Stimulated activated naive CD8-positive, alpha-beta T cell treated with anti-CD3 and anti-CD28 coated beads, Interleukin-15, Interleukin-2, amounts not matched to agents 100 ng/mL and 50 ng/mL, for 24 hours (primary cell): ENCODE measurements at regions not wholly inside any gene's neighbourhood (a gene's known extent, or its start where the extent isn't known, plus 50 kb on each side); places are given as distances from the start of the nearest gene placed in this dataset.
"Not testable (repeated sequence)": the region's sequence is repeated elsewhere in the genome, so short reads cannot be mapped to it uniquely, and the experiment has no call there.

Source experiments
- H3K27ac Mint-ChIP-seq: one replicate; pipeline ENCODE4 v1.8.0; 2021; ENCODE audit warnings: mild to moderate bottlenecking, mixed read lengths
- H3K27me3 Mint-ChIP-seq: one replicate; pipeline ENCODE4 v1.8.0; 2021; ENCODE audit warnings: mixed read lengths
- H3K36me3 Mint-ChIP-seq: one replicate; pipeline ENCODE4 v1.8.0; 2021; ENCODE audit warnings: low read depth, mixed read lengths
- H3K4me1 Mint-ChIP-seq: one replicate; pipeline ENCODE4 v1.8.0; 2021; ENCODE audit warnings: low read depth, mixed read lengths
- H3K4me3 Mint-ChIP-seq: one replicate; pipeline ENCODE4 v1.8.0; 2021; ENCODE audit warnings: mild to moderate bottlenecking, mixed read lengths
- H3K9me3 Mint-ChIP-seq: one replicate; pipeline ENCODE4 v1.8.0; 2021; ENCODE audit warnings: mixed read lengths

GRCh38 chr4:1534876-1535526 lies 128.8 kb upstream of the NKX1-1 start:
- Mint-ChIP-seq H3K4me1 (no peaks in the 10 kb centered on the region), H3K27ac (no peak overlapping the region), H3K27me3 (peaks cover 4% of the 10 kb centered on the region), H3K36me3 (no peaks in the 10 kb centered on the region), H3K9me3 (no peaks in the 10 kb centered on the region), H3K4me3 (no peak overlapping the region)

GRCh38 chr4:1534095-1534872 lies 128.0 kb upstream of the NKX1-1 start:
- no peaks in the 10 kb centered on the region for H3K36me3 Mint-ChIP-seq
- H3K27ac Mint-ChIP-seq, result no peak overlapping the region
- H3K27me3 Mint-ChIP-seq, result peaks cover 6% of the 10 kb centered on the region
- no peaks in the 10 kb centered on the region for H3K4me1 Mint-ChIP-seq
- H3K9me3 Mint-ChIP-seq, result no peaks in the 10 kb centered on the region
- H3K4me3 Mint-ChIP-seq, result no peak overlapping the region

DNA sequence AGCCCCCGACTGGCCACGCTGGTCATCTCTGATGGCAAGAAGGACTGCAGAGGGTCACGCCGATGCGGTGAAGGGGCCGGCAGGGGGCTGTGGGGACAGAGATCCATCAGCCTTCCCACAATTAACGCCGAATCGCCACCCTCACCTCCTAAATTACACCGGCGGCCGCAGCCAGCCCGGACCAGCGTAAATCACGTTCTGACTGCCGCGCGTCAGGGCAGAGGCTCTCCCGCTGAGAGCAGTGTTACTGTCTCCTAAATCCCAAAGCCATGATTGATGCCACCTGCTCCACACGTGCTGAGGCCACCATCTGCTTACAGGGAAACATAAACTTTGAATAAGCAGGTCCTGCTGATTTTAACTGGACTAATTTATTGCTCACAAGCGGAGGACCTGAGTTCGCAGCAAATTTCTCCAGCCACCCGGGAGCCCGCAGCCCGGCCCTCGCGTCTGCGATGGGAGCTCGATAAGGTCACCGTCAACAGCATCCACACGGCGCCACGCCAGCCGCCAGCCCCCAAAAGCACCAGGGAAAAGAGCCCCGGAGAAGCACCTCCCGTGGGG lies 127.3 kb upstream of the NKX1-1 start:
- H3K9me3 Mint-ChIP-seq, result no peaks in the 10 kb centered on the region
- peaks cover 13% of the 10 kb centered on the region for H3K27me3 Mint-ChIP-seq
- H3K4me1 Mint-ChIP-seq, result no peaks in the 10 kb centered on the region
- no peaks in the 10 kb centered on the region for H3K36me3 Mint-ChIP-seq
- H3K27ac Mint-ChIP-seq, result no peak overlapping the region
- H3K4me3 Mint-ChIP-seq, result no peak overlapping the region

- Mint-ChIP-seq H3K36me3 (no peaks in the 10 kb centered on the region), H3K4me1 (no peaks in the 10 kb centered on the region), H3K4me3 (no peak overlapping the region), H3K27ac (no peak overlapping the region), H3K9me3 (no peaks in the 10 kb centered on the region), H3K27me3 (peaks cover 20% of the 10 kb centered on the region)
Measured at GRCh38 chr4:1532549-1533395, 126.5 kb upstream of the NKX1-1 start.

DNA sequence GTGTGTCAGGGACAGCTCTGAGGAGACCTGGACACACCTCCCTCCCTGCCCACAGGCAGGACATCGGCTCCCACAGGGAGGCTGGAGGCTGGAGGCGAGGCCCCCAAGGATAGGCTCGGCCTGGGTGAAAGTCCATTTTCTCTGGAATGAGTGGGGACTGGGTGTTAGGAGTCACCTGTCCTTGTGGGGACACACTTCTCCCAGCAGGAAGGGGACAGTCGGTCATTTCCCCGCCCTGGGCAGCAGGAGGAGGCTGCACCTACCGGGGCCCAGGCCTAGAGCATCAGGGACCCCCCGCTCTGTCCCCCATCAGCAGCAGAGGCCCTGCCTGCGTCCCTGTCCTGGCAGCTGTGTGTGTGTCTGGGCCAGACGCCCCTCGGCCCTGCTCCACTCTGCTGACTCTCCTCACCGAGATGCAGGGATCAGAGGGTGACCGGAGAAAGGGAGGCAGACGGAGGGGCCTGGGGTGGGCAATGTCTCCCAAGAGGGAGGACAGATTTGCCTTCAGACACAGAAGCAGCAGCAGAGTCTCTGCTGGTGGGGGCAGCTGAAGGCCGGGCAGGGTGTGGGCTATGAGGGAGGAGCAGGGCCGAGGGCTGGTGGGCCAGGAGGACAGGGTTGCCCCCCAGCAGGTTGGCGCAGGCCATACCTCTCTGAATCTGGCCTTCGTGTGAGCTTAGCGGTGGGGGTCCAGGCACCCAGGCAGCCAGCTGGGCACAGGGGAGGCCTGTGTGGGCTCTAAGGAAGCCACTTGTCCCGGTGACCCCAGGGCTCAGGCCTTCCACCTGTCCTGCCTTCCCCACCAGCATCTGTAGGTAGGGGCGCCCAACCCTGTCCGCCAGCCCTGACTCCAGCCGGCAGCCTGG lies 125.7 kb upstream of the NKX1-1 start:
- peaks cover 26% of the 10 kb centered on the region for H3K27me3 Mint-ChIP-seq
- no peak overlapping the region for H3K27ac Mint-ChIP-seq
- H3K9me3 Mint-ChIP-seq, result no peaks in the 10 kb centered on the region
- no peak overlapping the region for H3K4me3 Mint-ChIP-seq
- no peaks in the 10 kb centered on the region for H3K4me1 Mint-ChIP-seq
- H3K36me3 Mint-ChIP-seq, result no peaks in the 10 kb centered on the region

- no peak overlapping the region for H3K4me3 Mint-ChIP-seq
- H3K27ac Mint-ChIP-seq, result no peak overlapping the region
- H3K27me3 Mint-ChIP-seq, result peaks cover 31% of the 10 kb centered on the region
- H3K9me3 Mint-ChIP-seq, result peaks cover 5% of the 10 kb centered on the region
- H3K36me3 Mint-ChIP-seq, result no peaks in the 10 kb centered on the region
- H3K4me1 Mint-ChIP-seq, result no peaks in the 10 kb centered on the region
Measured at GRCh38 chr4:1530356-1530755, 124.1 kb upstream of the NKX1-1 start.

- Mint-ChIP-seq H3K27ac (no peak overlapping the region), H3K27me3 (peaks cover 36% of the 10 kb centered on the region), H3K9me3 (peaks cover 8% of the 10 kb centered on the region), H3K36me3 (no peaks in the 10 kb centered on the region), H3K4me1 (peaks cover 4% of the 10 kb centered on the region), H3K4me3 (no peak overlapping the region)
Measured at GRCh38 chr4:1524761-1525160, 118.5 kb upstream of the NKX1-1 start.

- no peak overlapping the region for H3K4me3 Mint-ChIP-seq
- peaks cover 8% of the 10 kb centered on the region for H3K9me3 Mint-ChIP-seq
- no peak overlapping the region for H3K27ac Mint-ChIP-seq
- peaks cover 4% of the 10 kb centered on the region for H3K4me1 Mint-ChIP-seq
- H3K27me3 Mint-ChIP-seq, result peaks cover 35% of the 10 kb centered on the region
- H3K36me3 Mint-ChIP-seq, result no peaks in the 10 kb centered on the region
Measured at GRCh38 chr4:1523907-1524636, 117.8 kb upstream of the NKX1-1 start.

- Mint-ChIP-seq H3K27me3 (peaks cover 30% of the 10 kb centered on the region), H3K9me3 (peaks cover 8% of the 10 kb centered on the region), H3K4me3 (no peak overlapping the region), H3K27ac (no peak overlapping the region), H3K36me3 (no peaks in the 10 kb centered on the region), H3K4me1 (peaks cover 4% of the 10 kb centered on the region)
Measured at GRCh38 chr4:1523506-1523905, 117.3 kb upstream of the NKX1-1 start.

DNA sequence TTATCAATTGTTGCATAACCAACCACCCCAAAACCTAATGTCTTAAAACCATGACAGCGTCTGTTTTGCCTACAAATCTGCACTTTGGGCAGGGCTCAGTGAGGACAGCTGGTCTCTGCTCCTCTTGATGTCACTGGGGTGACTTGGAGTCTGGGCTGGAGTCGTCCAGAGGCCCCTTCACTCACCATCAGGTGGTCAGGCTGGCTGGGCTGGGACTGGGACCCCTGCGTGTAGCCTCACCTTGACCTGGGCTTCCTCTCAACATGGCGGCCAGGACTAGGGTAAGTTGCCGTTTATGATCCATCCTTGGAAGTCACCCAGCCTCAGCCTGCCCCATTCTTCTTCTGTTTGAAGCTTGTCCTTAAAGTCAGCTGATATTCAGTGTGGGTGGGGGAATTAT lies 116.8 kb upstream of the NKX1-1 start:
- no peaks in the 10 kb centered on the region for H3K36me3 Mint-ChIP-seq
- peaks cover 8% of the 10 kb centered on the region for H3K9me3 Mint-ChIP-seq
- H3K27ac Mint-ChIP-seq, result no peak overlapping the region
- H3K4me1 Mint-ChIP-seq, result peaks cover 4% of the 10 kb centered on the region
- no peak overlapping the region for H3K4me3 Mint-ChIP-seq
- H3K27me3 Mint-ChIP-seq, result peaks cover 25% of the 10 kb centered on the region

GRCh38 chr4:1522606-1523005 lies 116.4 kb upstream of the NKX1-1 start:
- H3K4me3 Mint-ChIP-seq, result no peak overlapping the region
- H3K4me1 Mint-ChIP-seq, result peaks cover 4% of the 10 kb centered on the region
- H3K27me3 Mint-ChIP-seq, result peaks cover 24% of the 10 kb centered on the region
- peaks cover 8% of the 10 kb centered on the region for H3K9me3 Mint-ChIP-seq
- no peak overlapping the region for H3K27ac Mint-ChIP-seq
- H3K36me3 Mint-ChIP-seq, result no peaks in the 10 kb centered on the region

GRCh38 chr4:1521821-1522361 lies 115.6 kb upstream of the NKX1-1 start:
- Mint-ChIP-seq H3K9me3 (peaks cover 8% of the 10 kb centered on the region), H3K4me3 (no peak overlapping the region), H3K27me3 (peaks cover 17% of the 10 kb centered on the region), H3K4me1 (peaks cover 4% of the 10 kb centered on the region), H3K36me3 (no peaks in the 10 kb centered on the region), H3K27ac (no peak overlapping the region)

DNA sequence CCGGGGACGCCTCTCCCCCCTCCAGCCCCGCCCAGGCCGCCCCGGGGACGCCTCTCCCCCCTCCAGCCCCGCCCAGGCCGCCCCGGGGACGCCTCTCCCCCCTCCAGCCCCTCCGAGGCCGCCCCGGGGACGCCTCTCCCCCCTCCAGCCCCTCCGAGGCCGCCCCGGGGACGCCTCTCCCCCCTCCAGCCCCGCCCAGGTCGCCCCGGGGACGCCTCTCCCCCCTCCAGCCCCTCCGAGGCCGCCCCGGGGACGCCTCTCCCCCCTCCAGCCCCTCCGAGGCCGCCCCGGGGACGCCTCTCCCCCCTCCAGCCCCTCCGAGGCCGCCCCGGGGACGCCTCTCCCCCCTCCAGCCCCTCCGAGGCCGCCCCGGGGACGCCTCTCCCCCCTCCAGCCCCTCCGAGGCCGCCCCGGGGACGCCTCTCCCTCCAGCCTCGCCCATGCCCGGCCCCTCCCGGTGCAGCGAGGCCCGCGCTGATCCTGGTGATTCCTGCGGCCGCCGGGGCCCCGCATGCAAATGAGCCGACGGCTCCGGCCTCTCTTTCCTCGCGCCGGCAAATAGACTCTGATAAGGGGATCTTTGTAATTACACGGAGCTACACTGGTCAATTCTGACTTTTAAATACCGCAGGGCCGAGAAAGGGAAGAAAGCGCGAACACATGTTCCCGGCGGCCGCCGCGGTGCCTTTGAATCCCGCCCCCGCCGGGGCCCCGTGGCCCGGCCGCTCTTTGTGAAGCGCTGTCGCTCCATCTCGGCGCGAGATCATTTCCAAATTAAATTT lies 114.7 kb upstream of the NKX1-1 start:
- H3K36me3 Mint-ChIP-seq, H3K9me3 Mint-ChIP-seq, H3K4me1 Mint-ChIP-seq, H3K27ac Mint-ChIP-seq: not testable (repeated sequence)
- peak overlapping the region; percentile 37 for H3K4me3 Mint-ChIP-seq
- peaks cover 18% of the 10 kb centered on the region for H3K27me3 Mint-ChIP-seq
